Neuron (in vitro differentiated cells): ENCODE measurements at regions not wholly inside any gene's neighbourhood (a gene's known extent, or its start where the extent isn't known, plus 50 kb on each side); places are given as distances from the start of the nearest gene placed in this dataset.

Source experiments
- H2AFZ ChIP-seq: one replicate; pipeline ENCODE4 v1.6.1; 2013; ENCODE audit warnings: low read depth, mild to moderate bottlenecking, inconsistent platforms, low read length, moderate library complexity
- H3K27me3 ChIP-seq: one replicate; pipeline ENCODE4 v1.6.1; 2013; ENCODE audit warnings: low read length; ENCODE audit not compliant: insufficient read depth
- H3K36me3 ChIP-seq: one replicate; pipeline ENCODE4 v1.6.1; 2013; ENCODE audit warnings: low read length; ENCODE audit not compliant: insufficient read depth
- H3K4me1 ChIP-seq: one replicate; pipeline ENCODE4 v1.6.1; 2013; ENCODE audit warnings: low read length; ENCODE audit not compliant: insufficient read depth
- H3K4me3 ChIP-seq: 2 replicates; pipeline ENCODE4 v1.5.1; 2013; ENCODE audit warnings: mild to moderate bottlenecking, low read length, moderate library complexity
- H3K9me3 ChIP-seq: one replicate; pipeline ENCODE4 v1.6.1; 2013; ENCODE audit warnings: low read length

GRCh38 chr2:144252694-144253093, 267.2 kb downstream of the ZEB2 start:
- Histone ChIP-seq H3K4me3 (no peak overlapping the region), H3K9me3 (peaks cover 14% of the 10 kb centered on the region), H3K27me3 (no peaks in the 10 kb centered on the region), H3K4me1 (no peaks in the 10 kb centered on the region), H3K36me3 (no peaks in the 10 kb centered on the region), H2AFZ (no peak overlapping the region)

- Histone ChIP-seq H2AFZ (no peak overlapping the region), H3K4me1 (no peaks in the 10 kb centered on the region), H3K27me3 (no peaks in the 10 kb centered on the region), H3K9me3 (peaks cover 8% of the 10 kb centered on the region), H3K4me3 (no peak overlapping the region), H3K36me3 (no peaks in the 10 kb centered on the region)
Measured at GRCh38 chr2:144249035-144249637, 270.8 kb downstream of the ZEB2 start.

GRCh38 chr2:144248350-144249034, 271.4 kb downstream of the ZEB2 start:
- H3K4me3 ChIP-seq: no peak overlapping the region
- no peaks in the 10 kb centered on the region for H3K36me3 ChIP-seq
- no peaks in the 10 kb centered on the region for H3K27me3 ChIP-seq
- no peak overlapping the region for H2AFZ ChIP-seq
- H3K4me1 ChIP-seq: no peaks in the 10 kb centered on the region
- H3K9me3 ChIP-seq: peaks cover 4% of the 10 kb centered on the region

GRCh38 chr2:144244938-144245337, 275.0 kb downstream of the ZEB2 start:
- Histone ChIP-seq H3K4me3 (no peak overlapping the region), H3K9me3 (no peaks in the 10 kb centered on the region), H3K4me1 (peaks cover 13% of the 10 kb centered on the region), H3K27me3 (no peaks in the 10 kb centered on the region), H2AFZ (no peak overlapping the region), H3K36me3 (no peaks in the 10 kb centered on the region)

GRCh38 chr2:144242311-144242710, 277.6 kb downstream of the ZEB2 start:
- Histone ChIP-seq H3K4me1 (peaks cover 13% of the 10 kb centered on the region), H3K36me3 (no peaks in the 10 kb centered on the region), H2AFZ (no peak overlapping the region), H3K9me3 (no peaks in the 10 kb centered on the region), H3K27me3 (no peaks in the 10 kb centered on the region), H3K4me3 (no peak overlapping the region)

- H3K9me3 ChIP-seq: no peaks in the 10 kb centered on the region
- H3K27me3 ChIP-seq: no peaks in the 10 kb centered on the region
- H2AFZ ChIP-seq: no peak overlapping the region
- no peaks in the 10 kb centered on the region for H3K36me3 ChIP-seq
- peaks cover 13% of the 10 kb centered on the region for H3K4me1 ChIP-seq
- no peak overlapping the region for H3K4me3 ChIP-seq
Measured at GRCh38 chr2:144241801-144242200, 278.1 kb downstream of the ZEB2 start.

GRCh38 chr2:144240656-144241339, 279.1 kb downstream of the ZEB2 start:
- no peak overlapping the region for H3K4me3 ChIP-seq
- no peak overlapping the region for H2AFZ ChIP-seq

GRCh38 chr2:144239726-144240125, 280.2 kb downstream of the ZEB2 start:
- no peaks in the 10 kb centered on the region for H3K9me3 ChIP-seq
- H3K4me1 ChIP-seq: peaks cover 14% of the 10 kb centered on the region
- no peaks in the 10 kb centered on the region for H3K36me3 ChIP-seq
- no peaks in the 10 kb centered on the region for H3K27me3 ChIP-seq
- no peak overlapping the region for H3K4me3 ChIP-seq
- H2AFZ ChIP-seq: no peak overlapping the region

More at GRCh38 chr2:144240656-144241339, 279.1 kb downstream of the ZEB2 start:
- H3K9me3 ChIP-seq: no peaks in the 10 kb centered on the region
- H3K27me3 ChIP-seq: no peaks in the 10 kb centered on the region
- H3K4me1 ChIP-seq: peaks cover 13% of the 10 kb centered on the region
- H3K36me3 ChIP-seq: no peaks in the 10 kb centered on the region

GRCh38 chr2:144239306-144239705, 280.6 kb downstream of the ZEB2 start:
- Histone ChIP-seq H2AFZ (no peak overlapping the region), H3K9me3 (no peaks in the 10 kb centered on the region), H3K36me3 (no peaks in the 10 kb centered on the region), H3K27me3 (no peaks in the 10 kb centered on the region), H3K4me3 (no peak overlapping the region), H3K4me1 (peaks cover 18% of the 10 kb centered on the region)

- Histone ChIP-seq H3K4me1 (peaks cover 24% of the 10 kb centered on the region), H3K36me3 (no peaks in the 10 kb centered on the region), H3K27me3 (no peaks in the 10 kb centered on the region), H3K9me3 (no peaks in the 10 kb centered on the region), H2AFZ (no peak overlapping the region), H3K4me3 (no peak overlapping the region)
Measured at GRCh38 chr2:144237830-144238627, 281.9 kb downstream of the ZEB2 start.

GRCh38 chr2:144237108-144237507, 282.8 kb downstream of the ZEB2 start:
- Histone ChIP-seq H2AFZ (no peak overlapping the region), H3K36me3 (no peaks in the 10 kb centered on the region), H3K4me3 (no peak overlapping the region), H3K4me1 (peaks cover 24% of the 10 kb centered on the region), H3K27me3 (no peaks in the 10 kb centered on the region), H3K9me3 (no peaks in the 10 kb centered on the region)

- no peaks in the 10 kb centered on the region for H3K27me3 ChIP-seq
- no peaks in the 10 kb centered on the region for H3K36me3 ChIP-seq
- H2AFZ ChIP-seq: no peak overlapping the region
- peaks cover 18% of the 10 kb centered on the region for H3K4me1 ChIP-seq
- H3K4me3 ChIP-seq: no peak overlapping the region
- no peaks in the 10 kb centered on the region for H3K9me3 ChIP-seq
Measured at GRCh38 chr2:144235050-144235449, 284.9 kb downstream of the ZEB2 start.

GRCh38 chr2:144234542-144234871, 285.4 kb downstream of the ZEB2 start:
- Histone ChIP-seq H3K4me3 (no peak overlapping the region), H3K36me3 (no peaks in the 10 kb centered on the region), H2AFZ (no peak overlapping the region), H3K9me3 (no peaks in the 10 kb centered on the region), H3K4me1 (peaks cover 18% of the 10 kb centered on the region), H3K27me3 (no peaks in the 10 kb centered on the region)
